ENCODE measurements at regions not wholly inside any gene's neighbourhood (a gene's known extent, or its start where the extent isn't known, plus 50 kb on each side); places are given as distances from the start of the nearest gene placed in this dataset.

DNA sequence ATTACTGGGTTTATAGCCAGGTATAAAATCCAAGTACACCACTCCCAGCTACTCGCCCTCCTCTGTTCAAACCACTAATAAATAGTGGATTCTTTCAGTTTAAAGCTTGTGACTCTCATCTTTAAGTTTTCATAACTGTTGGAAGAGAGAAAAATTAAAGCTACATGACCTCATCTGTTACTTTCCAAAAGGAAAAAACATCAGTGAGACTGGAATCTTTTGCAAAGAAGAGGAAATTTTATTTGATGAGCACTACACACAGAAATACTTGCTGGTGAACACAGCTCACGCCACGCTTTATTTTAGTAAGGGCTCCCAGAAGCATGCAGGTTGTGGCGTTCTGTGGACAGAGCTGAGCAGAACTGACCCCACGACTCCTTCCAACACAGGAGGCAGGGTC lies 527.0 kb upstream of the MGMT start:
- H3K36me3 Mint-ChIP-seq (ENCODE audit: low read depth) = no peaks in the 10 kb centered on the region
- H3K9me3 Mint-ChIP-seq = peaks cover 5% of the 10 kb centered on the region
- no peak overlapping the region for H3K27ac Mint-ChIP-seq
- no peaks in the 10 kb centered on the region for H3K27me3 Mint-ChIP-seq
- H3K4me1 Mint-ChIP-seq (ENCODE audit: low read depth) = no peaks in the 10 kb centered on the region
- H3K4me3 Mint-ChIP-seq = no peak overlapping the region

DNA sequence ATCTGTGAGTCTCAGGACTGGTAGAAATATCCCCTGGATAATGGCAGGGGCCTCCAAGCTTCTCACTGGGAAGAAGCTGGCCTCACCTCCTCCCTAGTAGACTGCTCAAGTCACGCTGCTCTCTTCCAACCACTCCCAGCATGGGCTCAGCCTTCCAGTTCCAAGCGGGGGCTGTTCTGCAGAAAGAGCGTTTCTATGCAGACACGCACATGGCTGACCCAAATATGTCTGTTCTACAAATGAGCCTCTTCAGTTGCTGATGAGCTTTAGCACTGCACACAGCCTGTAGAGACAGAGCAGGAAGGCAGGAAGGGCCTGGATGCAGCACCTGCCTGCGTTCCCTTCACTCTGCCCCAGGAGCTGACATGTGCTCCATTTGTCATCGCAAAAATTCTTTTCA lies 523.9 kb upstream of the MGMT start:
- no peaks in the 10 kb centered on the region for H3K36me3 Mint-ChIP-seq (ENCODE audit: low read depth)
- H3K4me3 Mint-ChIP-seq = no peak overlapping the region
- peaks cover 16% of the 10 kb centered on the region for H3K9me3 Mint-ChIP-seq
- no peaks in the 10 kb centered on the region for H3K4me1 Mint-ChIP-seq (ENCODE audit: low read depth)
- no peaks in the 10 kb centered on the region for H3K27me3 Mint-ChIP-seq
- H3K27ac Mint-ChIP-seq = no peak overlapping the region

DNA sequence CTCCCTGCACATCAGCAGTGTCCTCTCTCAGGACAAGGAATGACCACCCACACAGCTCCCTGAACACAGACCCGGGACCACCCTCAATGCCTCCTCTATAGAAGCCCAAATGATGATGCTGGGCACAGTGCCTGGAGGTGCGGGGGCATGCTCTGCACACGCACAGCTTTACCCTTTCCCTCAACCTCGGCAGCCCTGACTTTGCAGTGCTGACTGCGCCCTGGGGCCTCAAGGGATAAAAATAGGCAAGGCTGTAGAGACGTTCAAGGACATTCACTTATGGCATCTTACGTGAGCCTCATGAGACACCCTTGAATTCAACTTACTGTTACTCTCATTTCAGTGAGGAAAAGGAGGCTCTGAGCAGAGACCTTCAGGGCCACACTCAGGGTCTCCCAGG lies 521.6 kb upstream of the MGMT start:
- Mint-ChIP-seq H3K9me3 (peaks cover 16% of the 10 kb centered on the region), H3K36me3 (ENCODE audit: low read depth) (no peaks in the 10 kb centered on the region), H3K4me1 (ENCODE audit: low read depth) (no peaks in the 10 kb centered on the region), H3K4me3 (no peak overlapping the region), H3K27me3 (no peaks in the 10 kb centered on the region), H3K27ac (no peak overlapping the region)

DNA sequence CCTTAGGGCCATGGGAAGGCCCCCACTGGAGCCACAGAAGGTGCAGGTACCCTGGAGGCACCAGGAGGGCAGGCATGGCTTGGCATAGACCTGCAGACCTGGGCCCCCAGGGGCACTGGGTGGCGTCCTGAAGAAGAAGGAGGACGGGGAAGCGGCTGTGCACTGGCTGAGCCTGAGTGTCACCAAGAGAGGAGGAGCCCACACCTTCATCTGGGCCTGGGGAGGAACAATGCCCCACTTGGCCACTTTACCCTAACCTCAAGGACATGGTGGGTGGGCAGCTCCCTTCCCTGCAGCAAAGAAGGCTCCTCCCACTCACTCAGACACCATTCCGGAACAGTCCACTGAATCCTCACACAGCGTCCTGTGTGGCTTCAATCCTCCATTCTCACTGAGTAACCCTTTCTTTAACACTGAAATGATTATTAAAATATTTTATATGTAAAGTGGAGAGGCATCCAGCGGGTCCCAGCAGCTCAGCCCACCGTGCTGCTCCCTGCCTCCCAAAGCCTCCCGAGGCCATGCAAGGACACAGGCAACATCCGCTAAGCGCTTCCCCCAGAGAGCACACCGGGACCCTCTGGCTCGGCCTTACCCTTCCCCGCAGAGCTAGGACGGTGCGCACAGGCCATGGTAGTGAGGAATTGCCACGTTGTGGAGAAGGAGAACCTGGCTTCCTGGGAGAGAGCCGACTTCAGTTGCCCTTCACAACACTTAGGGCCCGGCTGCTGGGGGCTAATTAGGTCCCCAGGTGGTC lies 516.7 kb upstream of the MGMT start:
- H3K27ac Mint-ChIP-seq = no peak overlapping the region
- H3K36me3 Mint-ChIP-seq (ENCODE audit: low read depth) = no peaks in the 10 kb centered on the region
- no peaks in the 10 kb centered on the region for H3K4me1 Mint-ChIP-seq (ENCODE audit: low read depth)
- H3K9me3 Mint-ChIP-seq = peaks cover 11% of the 10 kb centered on the region
- H3K27me3 Mint-ChIP-seq = no peaks in the 10 kb centered on the region
- no peak overlapping the region for H3K4me3 Mint-ChIP-seq

DNA sequence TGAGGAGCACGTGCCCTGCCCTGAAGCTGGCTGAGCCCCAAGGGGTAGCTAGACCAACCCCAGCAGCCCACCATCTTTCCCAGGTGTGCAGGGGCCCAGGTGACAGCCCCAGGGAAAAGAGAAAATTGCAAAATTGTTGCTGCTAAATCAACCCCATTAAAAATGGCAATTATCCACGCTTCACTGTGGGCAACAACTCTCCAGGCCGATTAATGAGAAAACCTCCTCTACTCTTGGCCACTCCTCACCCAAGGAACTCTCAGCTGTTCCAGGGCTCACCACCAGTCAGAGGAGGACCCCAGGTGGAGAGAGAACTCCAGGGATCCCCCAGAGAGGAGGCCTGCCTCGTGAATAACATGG lies 516.1 kb upstream of the MGMT start:
- Mint-ChIP-seq H3K27ac (no peak overlapping the region), H3K27me3 (no peaks in the 10 kb centered on the region), H3K9me3 (peaks cover 11% of the 10 kb centered on the region), H3K36me3 (ENCODE audit: low read depth) (no peaks in the 10 kb centered on the region), H3K4me3 (no peak overlapping the region), H3K4me1 (ENCODE audit: low read depth) (no peaks in the 10 kb centered on the region)

DNA sequence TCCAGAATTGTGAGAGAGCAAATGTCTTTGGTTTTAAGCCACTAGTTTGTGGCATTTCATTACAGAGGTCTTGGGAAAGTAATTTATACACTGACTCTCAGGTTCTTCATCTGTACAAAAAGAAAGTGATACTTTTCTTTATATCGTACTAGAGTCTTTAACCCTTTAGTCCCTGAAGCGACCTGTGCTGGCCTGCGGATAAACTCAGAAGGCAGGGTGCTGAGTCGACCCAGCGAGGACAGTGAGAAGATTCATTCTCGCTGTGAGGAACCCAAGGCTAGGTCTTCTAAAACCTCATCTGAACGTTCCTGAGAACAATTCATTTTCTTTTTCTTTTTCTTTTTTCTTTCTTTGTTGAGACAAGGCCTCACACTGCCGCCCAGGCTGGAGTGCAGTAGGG lies 514.2 kb upstream of the MGMT start:
- Mint-ChIP-seq H3K4me3 (no peak overlapping the region), H3K27me3 (no peaks in the 10 kb centered on the region), H3K9me3 (no peaks in the 10 kb centered on the region), H3K36me3 (ENCODE audit: low read depth) (no peaks in the 10 kb centered on the region), H3K27ac (no peak overlapping the region), H3K4me1 (ENCODE audit: low read depth) (no peaks in the 10 kb centered on the region)

GRCh38 chr10:128956149-128956548 lies 510.9 kb upstream of the MGMT start:
- Mint-ChIP-seq H3K27ac (no peak overlapping the region), H3K9me3 (no peaks in the 10 kb centered on the region), H3K27me3 (no peaks in the 10 kb centered on the region), H3K36me3 (ENCODE audit: low read depth) (no peaks in the 10 kb centered on the region), H3K4me1 (ENCODE audit: low read depth) (no peaks in the 10 kb centered on the region), H3K4me3 (no peak overlapping the region)

DNA sequence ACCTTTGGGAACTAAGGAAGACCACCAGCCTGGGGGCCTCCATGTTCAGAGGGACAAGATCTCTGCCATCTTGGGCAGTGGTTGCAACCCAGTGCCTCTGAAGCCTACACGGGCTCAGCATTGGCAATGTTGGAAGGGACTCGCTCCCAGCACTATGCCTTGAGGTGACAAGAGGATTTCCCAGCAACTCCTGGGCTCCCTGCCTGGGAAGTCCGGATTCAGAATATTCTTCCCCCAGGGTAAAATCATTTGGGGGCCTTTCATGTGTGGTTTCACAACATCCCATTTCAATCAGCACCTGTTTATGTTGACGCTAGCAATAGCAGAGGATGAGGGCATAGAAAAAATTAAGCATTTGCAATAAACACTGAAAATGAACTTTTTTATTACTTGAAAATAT lies 509.8 kb upstream of the MGMT start:
- H3K36me3 Mint-ChIP-seq (ENCODE audit: low read depth) = no peaks in the 10 kb centered on the region
- H3K9me3 Mint-ChIP-seq = no peaks in the 10 kb centered on the region
- H3K27me3 Mint-ChIP-seq = peaks cover 3% of the 10 kb centered on the region
- H3K27ac Mint-ChIP-seq = no peak overlapping the region
- H3K4me1 Mint-ChIP-seq (ENCODE audit: low read depth) = no peaks in the 10 kb centered on the region
- no peak overlapping the region for H3K4me3 Mint-ChIP-seq

DNA sequence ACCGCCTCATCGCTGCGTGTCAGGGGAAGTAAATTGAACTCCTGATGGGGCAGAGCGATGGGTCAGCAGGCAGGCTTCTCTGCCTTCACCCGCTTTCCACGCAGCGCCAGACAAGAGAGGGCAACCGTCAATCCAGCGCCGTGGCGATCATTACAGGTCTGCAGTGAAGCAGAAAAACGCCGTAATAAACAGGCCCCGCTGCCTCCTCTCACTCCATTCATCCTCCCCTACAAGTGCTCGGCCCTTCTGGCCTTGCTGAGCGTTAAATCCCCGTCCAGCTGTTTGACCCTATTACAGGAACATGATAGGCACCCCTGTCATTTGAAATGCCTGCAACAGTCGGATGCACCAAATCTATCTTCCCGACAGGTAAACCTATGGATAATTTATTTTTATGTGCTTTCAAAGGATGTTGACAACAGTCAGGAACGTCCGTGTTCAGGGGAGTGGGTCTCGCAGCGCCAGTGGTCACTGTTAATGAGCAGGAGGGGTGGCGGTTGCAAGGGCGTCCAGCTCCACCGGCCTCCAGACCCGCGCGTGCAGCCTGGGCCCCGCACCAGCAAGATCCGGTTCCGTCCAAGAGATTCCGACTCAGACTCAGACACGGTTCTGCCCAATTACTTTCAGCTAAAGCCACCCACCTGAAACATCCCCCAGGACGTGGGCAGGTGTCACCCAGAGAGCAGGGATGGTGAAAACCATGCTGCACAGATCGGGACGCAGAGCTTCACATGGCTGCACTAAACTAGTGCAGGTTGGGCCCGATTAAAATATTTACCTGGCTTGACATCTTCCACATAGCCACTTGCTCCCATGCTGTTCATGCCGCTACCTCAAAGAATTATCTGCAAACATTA lies 508.0 kb upstream of the MGMT start:
- Mint-ChIP-seq H3K4me1 (ENCODE audit: low read depth) (no peaks in the 10 kb centered on the region), H3K4me3 (no peak overlapping the region), H3K27ac (no peak overlapping the region), H3K9me3 (no peaks in the 10 kb centered on the region), H3K27me3 (peaks cover 3% of the 10 kb centered on the region), H3K36me3 (ENCODE audit: low read depth) (no peaks in the 10 kb centered on the region)

- H3K27ac Mint-ChIP-seq = no peak overlapping the region
- H3K9me3 Mint-ChIP-seq = no peaks in the 10 kb centered on the region
- H3K4me1 Mint-ChIP-seq (ENCODE audit: low read depth) = no peaks in the 10 kb centered on the region
- H3K4me3 Mint-ChIP-seq = no peak overlapping the region
- H3K27me3 Mint-ChIP-seq = peaks cover 3% of the 10 kb centered on the region
- no peaks in the 10 kb centered on the region for H3K36me3 Mint-ChIP-seq (ENCODE audit: low read depth)
Measured at GRCh38 chr10:128959746-128960145, 507.3 kb upstream of the MGMT start.

DNA sequence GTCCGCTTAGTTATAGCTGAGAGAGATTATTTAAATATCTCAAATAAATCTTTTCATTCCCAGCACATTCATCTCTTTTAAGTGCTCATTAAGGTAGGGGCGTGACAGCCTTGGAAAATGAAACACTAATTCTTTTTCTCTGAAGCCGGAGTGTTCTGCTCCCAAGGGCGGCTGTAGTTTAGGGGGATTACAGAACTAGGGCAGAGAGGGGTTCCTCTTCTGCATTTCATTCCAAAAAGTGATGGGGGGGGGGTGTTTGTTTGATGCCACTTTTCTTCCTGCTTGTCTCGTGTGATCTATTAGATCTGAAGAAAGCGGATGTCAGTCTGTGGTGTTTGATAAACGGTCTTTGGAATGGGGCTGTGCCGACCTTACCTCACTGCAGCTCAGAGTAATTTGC lies 506.5 kb upstream of the MGMT start:
- no peaks in the 10 kb centered on the region for H3K4me1 Mint-ChIP-seq (ENCODE audit: low read depth)
- no peak overlapping the region for H3K27ac Mint-ChIP-seq
- H3K36me3 Mint-ChIP-seq (ENCODE audit: low read depth) = no peaks in the 10 kb centered on the region
- no peaks in the 10 kb centered on the region for H3K9me3 Mint-ChIP-seq
- H3K4me3 Mint-ChIP-seq = no peak overlapping the region
- H3K27me3 Mint-ChIP-seq = peaks cover 3% of the 10 kb centered on the region

DNA sequence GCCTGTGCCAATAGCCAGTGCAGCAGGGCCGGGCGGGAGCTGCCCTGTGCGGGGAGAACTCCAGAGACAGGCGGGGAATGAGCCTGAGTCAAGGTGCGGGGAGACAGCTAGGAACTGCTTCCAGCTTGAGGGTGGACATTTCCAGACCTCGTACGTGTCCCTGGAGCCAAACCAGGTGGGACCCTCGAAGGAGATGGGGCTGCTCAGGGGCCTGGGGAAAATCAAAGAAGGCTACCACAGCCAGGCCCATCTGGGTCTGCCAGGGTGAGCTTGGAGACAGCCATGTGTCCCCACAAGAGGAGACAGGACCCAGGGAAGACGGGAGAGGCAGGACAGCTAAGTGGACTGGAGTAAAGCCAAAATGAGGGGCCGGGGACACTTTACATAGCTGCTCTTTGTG lies 504.9 kb upstream of the MGMT start:
- Mint-ChIP-seq H3K27me3 (peaks cover 6% of the 10 kb centered on the region), H3K36me3 (ENCODE audit: low read depth) (no peaks in the 10 kb centered on the region), H3K4me1 (ENCODE audit: low read depth) (no peaks in the 10 kb centered on the region), H3K9me3 (no peaks in the 10 kb centered on the region), H3K4me3 (no peak overlapping the region), H3K27ac (no peak overlapping the region)

- Mint-ChIP-seq H3K27me3 (peaks cover 6% of the 10 kb centered on the region), H3K4me3 (no peak overlapping the region), H3K36me3 (ENCODE audit: low read depth) (no peaks in the 10 kb centered on the region), H3K9me3 (no peaks in the 10 kb centered on the region), H3K27ac (no peak overlapping the region), H3K4me1 (ENCODE audit: low read depth) (no peaks in the 10 kb centered on the region)
Measured at GRCh38 chr10:128963211-128964099, 503.6 kb upstream of the MGMT start.

- Mint-ChIP-seq H3K9me3 (no peaks in the 10 kb centered on the region), H3K27ac (no peak overlapping the region)
Measured at GRCh38 chr10:128964100-128964403, 503.0 kb upstream of the MGMT start.

More at GRCh38 chr10:128964100-128964403, 503.0 kb upstream of the MGMT start:
- Mint-ChIP-seq H3K36me3 (ENCODE audit: low read depth) (no peaks in the 10 kb centered on the region), H3K4me1 (ENCODE audit: low read depth) (no peaks in the 10 kb centered on the region), H3K4me3 (no peak overlapping the region), H3K27me3 (peaks cover 6% of the 10 kb centered on the region)

Measured in stimulated activated naive CD8-positive, alpha-beta T cell treated with anti-CD3 and anti-CD28 coated beads, Interleukin-15, Interleukin-2, amounts not matched to agents 100 ng/mL and 50 ng/mL, for 24 hours (primary cell).